NOMO-1 treated with DMSO at 0.1 percent for 48 hours (cell line): ENCODE measurements at regions not wholly inside any gene's neighbourhood (a gene's known extent, or its start where the extent isn't known, plus 50 kb on each side); places are given as distances from the start of the nearest gene placed in this dataset.

Experiments used
- DNase-seq: peaks from one replicate; lab custom pipeline; 2025; ENCODE audit not compliant: unreplicated experiment; lab: John Stamatoyannopoulos, UW

DNA sequence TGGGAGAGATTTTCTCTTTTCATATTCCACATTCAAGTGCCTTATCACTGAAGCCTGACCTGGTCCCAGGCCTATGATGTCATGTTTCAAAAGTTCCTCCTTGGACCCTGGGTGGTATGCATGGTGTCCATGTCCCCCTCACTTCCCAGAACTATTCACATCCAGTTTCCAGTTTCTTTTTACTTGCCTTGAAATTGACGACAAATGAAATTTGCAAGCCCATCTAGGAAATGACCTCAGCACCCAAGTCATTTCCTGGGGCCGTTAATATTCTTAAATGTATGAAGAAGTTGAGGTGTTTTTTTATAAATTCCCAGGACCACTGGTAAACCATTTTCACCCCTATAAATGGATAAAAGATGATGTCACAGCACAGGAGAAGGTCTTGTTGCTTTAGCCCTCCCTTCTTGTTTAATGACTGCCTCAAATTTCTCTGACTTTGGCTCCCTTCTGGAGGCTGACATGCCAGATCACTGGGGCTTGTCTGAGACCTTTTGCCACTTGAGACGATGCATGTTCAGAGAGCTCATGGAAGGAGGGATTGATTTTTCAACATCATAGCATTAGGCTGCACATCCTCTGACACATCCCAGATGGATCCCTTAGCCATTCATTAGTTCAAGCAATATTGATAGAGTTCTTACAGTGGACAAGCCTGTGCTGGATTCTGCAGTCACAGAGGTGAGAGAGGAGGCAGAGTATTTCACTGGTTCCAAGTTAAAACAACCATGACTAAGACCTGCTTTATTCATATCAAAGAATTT, 221.3 kb downstream of the PLPP3 start:
- DNase-seq = no peak

DNA sequence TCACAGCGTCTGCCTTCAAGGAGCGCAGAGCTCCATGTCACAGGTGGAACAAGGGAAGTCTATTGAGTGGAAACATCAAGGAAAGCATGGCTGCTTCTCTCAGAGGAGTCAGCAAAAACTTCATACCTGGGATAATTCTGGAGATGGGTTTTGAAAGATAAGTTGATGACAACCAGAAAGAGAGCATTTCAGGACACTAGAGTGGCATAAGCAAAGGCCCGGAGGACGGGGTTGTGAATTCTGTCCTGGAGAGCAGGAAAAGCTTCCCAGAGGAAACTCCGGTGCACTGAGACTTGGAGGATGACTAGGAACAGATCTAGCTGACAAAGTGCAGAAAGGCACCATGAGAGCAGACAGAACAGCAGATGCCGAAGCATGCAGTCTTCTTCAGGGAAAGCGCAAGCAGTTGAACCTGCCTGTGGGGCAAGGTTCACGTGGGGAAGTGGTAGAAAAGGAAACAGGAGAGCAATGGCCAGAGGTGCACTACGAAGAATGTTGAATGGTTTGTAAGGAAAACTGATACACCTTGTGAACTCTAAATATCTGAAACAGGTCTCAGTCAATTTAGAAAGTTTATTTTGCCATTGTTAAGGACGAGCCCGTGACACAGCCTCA, 222.9 kb downstream of the PLPP3 start:
- no peak for DNase-seq

DNA sequence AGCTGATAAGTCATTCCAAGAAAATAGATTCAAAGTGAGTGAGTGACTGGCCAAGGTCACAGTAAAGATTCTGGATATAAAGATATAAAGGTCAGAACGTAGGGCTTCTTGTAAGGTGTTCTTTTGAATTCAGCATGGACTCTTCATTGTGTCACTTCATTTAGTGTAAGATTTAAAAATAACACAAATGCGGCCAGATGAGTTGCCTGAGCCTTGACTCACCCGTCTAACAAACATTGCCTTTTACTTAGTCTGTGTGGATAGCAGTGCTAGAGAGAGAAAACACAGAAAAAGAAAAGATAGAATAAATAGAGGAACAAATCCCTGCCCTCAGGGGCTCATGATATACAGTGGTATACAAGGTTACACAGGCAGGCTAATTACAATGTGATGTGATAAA, 223.4 kb downstream of the PLPP3 start:
- no peak for DNase-seq

DNA sequence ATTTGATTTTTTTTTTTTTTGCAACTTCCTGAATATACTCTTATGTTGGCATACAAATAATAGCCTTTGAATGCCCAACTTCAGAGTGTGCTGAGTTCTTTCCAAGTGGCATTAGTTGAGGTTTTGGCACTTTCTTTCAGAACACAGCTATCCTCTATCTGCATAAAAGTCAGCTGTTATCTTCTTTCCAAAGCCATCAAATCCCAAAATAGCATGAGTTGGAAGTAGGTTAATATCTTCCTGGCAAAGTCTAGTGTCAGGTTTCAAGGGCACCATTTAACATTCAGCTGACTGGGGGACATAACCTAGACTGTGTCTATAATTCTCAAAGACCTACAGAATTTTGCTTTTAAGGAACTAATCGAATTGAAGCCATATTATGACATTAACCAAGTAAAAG, 223.9 kb downstream of the PLPP3 start:
- DNase-seq = no peak

DNA sequence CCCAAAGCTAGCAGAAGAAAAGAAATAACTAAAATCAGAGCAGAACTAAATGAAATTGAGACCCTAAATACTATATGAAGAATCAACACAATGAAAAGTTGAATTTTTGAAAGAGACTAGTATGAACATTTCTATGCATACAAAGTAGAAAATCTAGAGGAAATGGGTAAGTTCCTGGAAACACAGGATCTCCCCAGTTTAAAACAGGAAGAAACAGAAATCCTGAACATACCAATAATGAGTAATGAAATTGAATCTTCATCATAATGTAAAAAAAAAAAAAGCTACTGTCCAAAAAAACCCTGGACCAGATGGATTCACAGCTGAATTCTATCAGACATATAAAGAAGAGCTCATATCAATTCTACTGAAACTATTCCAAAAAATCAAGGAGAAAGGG, 233.5 kb downstream of the PLPP3 start:
- DNase-seq = no peak

DNA sequence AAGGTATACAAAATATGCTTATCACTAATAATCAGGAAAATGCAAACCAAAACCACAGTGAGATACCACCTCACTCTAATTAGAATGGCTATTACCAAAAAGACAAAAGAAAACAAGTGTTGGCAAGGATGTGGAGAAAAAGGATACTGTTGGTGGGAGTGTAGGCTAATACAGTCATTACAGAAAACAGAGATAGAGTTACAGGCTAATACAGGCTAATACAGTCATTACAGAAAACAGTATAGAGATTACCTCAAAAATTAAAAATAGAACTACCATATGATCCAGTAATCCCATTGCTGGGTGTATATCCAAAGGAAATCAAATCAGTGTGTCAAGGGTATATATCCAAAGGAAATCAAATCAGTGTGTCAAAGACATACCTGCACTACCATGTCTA, 238.4 kb downstream of the PLPP3 start:
- DNase-seq = no peak

DNA sequence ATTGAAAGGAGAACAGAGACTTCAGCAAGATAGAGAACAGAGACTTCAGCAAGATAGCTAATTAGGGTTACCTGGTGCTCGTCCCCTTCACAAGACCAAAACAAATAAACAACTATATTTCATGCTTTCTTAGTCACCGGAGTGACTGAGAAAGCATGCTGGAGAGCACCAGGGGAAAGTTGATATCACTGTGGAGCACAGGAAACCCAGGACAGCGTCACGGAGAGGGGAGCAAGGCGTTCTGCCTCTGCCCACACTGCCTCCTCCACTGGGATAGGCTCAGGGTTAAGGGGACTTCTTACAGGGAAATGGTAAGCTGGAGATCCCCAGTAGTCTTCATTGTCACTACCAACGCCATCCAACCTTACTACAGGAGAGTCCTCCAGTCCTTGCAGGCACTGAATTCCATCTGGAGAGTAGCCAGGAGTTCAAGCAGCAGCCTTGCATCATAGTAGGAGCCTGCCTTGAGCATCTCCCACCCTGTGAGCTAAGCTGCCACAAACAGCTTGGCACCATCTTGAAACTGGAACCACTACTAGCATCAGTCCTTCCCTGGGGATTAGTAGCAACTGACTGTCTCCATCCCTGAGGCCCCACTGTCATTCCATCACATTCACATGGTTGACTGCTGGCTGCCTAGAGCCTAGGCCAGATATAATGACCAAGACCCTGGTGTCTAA, 239.4 kb downstream of the PLPP3 start:
- no peak for DNase-seq

DNA sequence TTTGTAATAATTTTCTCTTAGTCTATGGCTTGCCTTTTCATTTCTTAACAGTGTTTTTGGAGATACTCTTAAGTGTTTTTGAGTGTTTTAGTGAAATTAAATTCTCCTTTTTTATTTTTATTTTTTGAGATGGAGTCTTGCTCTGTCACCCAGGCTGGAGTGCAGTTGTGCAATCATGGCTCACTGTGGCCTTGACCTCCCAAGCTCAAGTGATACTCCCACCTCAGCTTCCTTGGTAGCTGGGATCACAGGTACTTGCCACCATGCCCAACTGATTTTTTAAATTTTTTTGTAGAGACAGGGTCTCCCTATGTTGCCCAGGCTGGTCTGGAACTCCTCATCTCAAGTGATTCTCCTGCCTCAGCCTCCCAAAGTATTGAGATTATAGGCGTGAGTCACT, 240.3 kb downstream of the PLPP3 start:
- DNase-seq = no peak

DNA sequence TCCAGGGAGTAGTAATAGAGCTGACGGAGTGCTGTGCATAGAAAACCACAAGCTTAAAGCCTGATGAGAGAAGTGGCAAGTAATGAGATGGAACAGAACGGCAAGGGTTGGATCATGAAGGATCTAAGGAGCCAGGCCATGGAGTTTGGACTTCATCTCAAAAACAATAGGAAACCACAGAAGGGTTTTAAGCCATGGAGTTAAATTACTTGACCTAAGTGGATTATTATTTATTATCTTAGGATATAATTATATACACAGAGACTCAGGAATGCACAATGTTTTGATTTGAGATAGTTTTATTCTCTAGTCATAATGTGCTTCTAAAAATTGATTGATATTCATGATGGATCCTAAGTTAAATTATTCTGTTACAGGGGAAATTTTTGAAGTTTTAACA, 242.4 kb downstream of the PLPP3 start:
- DNase-seq = no peak

DNA sequence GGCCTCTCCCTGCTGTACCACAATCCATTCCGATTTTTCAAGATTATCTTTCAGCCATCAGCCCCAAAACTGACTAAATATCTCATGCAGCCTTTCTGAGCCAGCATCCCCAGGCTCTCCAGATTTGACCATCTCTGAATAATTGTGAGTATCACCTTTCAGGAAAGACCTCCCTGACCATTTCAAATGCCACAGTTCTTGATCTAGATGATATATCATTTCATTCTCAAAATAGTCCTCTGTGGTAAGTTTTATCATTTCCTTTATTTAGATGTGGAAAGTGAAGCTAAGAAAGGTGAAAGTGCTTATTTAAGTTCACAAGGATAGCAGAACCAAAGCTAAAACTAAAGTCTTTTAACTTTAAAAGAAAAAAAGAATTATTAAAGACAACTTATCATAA, 244.0 kb downstream of the PLPP3 start:
- no peak for DNase-seq

DNA sequence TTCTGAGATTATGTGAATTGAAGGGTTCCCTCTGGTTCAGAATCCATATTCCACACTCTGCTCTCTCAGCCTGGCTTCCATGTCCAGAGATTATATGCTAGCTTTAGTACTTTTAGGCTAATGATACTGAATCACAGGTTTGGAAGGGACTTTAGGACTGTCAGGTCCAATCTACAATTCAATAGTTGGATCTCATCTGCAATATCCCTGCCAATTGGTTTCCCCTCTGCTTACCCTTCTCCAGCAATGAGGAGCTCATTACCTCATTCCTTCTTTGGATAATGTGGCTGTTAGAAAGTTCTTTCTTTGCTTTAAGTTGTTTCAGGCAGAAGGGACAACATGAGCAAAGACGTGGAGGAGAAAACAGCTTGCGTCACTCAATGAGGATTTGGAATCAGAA, 245.3 kb downstream of the PLPP3 start:
- DNase-seq = no peak

DNA sequence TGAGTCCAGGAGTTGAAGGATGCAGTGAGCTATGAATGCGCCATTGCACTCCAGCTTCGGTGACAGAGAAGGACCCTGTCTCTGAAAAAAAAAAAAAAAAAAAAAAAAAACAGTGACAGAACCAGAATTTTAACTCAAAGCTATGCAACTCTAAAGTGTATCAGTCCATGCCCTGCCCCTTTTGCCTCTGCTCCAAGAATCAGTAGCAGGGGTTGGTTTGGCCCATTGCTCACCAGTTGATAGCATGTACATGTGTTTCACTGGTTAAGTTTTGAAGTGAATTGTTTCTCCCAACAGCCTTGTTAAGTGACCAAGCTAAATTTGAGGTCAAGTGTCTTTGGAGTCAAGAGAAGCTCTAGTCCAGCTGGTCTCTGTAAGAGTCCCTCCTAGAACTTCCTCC, 245.9 kb downstream of the PLPP3 start:
- no peak for DNase-seq

DNA sequence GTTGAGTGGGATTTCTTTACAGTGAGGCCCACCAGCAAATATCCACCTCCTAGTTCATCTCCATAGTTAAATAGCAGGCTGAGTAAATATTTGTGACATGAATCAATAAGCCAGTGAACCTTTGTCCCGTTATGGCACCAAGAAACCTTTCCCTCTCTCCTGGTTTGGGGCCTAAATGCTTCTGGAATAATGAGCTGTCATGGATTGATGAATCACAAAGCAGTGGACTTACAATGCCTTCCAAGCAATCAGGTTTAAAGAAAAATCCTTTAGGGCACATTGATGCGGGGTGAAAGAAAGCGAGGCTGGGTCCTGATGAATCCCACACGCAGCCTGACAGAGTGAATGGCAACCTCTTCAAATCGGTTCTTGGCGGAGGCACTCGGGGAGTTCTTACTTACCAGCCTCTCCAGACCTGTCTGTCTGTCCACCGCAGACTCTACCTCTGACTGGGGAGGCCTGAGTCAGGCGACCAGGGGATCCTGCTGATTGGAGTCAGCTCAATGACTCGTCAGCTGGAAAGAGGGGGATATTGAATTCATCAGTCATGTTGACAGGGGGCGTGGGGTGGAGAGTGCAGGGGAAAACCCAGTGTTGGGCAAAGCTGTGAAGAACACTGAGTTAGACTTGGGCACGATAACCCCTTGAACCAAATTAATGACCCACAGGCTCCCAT, 247.3 kb downstream of the PLPP3 start:
- no peak for DNase-seq

DNA sequence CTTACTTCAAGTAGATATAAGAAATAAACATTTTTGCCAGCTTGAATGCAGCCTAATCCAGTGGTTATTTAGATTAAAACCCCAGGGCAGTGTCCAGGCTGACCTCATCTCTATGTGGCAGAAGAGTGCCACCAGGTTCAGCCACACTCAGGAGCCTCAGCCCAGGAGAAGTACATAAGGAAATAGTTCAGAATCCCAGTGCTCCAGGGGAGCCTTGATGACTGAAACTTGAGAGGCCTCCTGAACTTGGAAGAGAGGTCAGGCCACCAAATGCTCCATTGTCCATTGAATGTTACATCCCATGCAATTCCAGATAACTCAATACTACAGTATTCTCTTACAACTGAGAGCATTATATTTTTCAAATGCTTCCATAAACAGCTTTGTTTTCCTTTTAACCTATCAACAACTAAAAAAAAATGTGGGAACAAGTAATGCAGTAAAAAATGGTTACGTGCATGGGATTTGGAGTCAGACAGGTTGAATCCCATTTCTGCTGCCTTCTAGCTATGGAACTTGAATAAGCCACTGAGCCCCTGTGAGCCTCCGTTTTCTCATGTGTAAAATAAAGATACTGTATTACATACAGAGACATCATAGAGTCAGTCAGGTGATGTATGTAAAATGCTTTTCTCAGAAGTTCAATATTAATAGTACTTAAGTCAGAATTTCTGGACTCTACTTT, 248.0 kb downstream of the PLPP3 start:
- no peak for DNase-seq

DNA sequence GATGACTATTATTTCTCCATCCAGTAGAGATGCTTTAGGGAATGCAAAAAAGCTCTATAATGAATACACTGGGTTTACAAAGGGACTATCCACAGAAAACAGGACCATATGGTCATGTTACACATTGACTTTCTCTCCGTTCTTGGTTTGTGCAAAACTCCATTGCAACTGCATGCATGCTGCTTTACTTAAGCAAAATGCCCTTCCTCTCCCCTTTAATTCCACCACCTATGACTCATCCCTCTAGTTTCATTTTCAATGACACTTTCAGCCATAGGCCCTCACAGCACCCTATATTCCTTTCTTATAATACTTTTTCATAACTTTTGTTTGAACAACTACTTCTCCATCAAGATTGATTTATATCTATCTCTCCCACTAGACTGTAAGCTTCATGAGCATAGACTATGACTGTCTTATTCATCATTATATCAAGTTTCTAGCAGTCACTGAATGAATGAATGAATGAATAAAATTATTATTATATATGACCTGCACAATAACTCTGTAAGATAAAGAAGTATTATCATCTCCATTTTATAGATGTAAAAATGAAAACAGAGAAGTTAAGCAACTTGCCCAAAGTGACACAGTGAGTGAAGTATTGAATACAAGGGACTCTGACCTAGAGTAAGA, 248.9 kb downstream of the PLPP3 start:
- peak; percentile 59 for DNase-seq

DNA sequence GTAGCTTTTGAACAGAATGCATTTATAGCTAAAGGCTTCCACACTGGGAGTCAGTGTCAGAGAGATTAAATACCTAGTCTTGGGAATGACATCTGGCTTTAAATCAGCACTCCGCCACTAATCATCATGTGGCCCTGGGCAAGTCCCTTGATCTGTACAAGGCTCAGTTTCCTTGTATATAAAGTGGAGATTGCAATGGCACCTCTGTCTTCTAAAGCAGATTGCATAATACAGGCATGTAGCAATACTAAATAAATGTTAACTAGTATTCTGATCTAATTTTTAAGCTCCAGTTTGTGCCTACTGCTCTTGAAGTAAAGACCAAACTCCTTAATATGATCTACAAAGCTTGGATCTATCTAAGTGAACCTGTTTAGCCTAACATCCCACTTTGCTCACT, 249.4 kb downstream of the PLPP3 start:
- DNase-seq = peak; percentile 30

DNA sequence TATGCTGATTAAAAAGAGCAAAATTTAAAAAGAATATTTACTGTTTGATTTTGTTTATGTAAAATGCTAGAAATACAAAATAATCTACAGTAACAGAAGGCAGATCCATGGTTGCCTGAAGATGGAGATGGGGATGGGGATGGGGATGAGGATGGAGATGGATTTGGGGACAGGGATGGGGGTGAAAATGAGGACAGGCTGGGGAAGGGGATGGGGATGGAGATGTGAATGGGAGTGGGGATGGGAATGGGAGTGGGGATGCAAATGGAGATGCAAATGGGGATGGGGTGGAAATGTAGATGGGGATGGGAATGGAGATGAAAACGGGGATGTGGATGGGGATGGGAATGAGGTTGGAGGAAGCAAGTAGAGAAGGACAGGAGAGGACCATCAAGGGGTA, 252.2 kb downstream of the PLPP3 start:
- no peak for DNase-seq

DNA sequence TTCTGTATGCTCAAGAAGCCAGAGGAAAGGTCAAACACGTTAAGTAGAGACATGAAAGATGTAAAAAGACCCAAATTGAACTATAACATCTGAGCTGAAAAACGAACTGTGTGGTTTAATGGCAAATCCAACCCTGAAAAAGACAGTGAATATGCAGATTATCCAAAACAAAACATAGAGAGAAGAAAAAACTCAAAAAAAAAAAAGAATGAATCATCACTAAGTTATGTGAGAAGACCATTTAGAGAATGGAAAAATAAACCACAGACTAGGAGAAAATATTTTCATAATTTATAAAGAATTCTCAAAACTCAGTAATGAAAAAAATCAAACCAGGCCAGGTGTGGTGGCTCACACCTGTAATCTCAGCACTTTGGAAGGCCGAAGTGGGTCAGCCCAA, 253.3 kb downstream of the PLPP3 start:
- DNase-seq = no peak

DNA sequence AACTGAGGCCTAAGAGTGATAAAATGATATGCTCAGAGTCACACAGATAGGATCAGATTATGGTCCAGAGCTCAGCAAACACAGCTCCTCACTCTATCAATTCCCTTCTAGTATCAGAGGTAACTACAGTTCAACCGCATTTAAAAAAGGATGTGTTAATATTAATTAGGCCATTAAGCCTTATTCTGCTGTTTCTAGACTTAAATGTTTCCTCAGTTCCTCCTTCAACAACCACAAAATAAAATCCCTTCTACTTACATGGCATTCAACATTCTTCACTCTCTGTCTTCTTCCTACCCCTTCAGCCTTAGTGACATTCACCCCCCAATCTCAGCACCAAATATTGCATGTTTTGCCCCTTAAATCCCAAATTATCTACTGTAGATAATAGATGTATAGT, 254.9 kb downstream of the PLPP3 start:
- no peak for DNase-seq

DNA sequence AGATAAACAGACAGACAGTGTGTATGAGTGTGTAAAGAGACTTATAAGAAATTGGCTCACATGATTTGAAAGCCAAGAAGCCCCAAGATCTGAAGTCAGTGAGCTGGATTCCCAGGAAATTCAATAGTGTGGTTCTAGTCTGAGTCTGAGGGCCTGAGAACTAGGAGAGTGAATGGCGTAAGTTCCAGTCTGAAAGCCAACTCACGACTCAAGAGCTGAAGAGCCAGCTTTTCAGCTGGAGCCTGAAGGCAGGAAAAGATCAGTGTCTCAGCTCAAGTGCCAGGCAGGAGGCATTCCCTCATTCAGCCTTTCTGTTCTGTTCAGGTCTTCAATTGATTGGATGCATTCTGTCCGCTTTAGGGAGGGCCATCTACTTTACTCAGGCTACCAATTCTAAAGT, 257.2 kb downstream of the PLPP3 start:
- no peak for DNase-seq

DNA sequence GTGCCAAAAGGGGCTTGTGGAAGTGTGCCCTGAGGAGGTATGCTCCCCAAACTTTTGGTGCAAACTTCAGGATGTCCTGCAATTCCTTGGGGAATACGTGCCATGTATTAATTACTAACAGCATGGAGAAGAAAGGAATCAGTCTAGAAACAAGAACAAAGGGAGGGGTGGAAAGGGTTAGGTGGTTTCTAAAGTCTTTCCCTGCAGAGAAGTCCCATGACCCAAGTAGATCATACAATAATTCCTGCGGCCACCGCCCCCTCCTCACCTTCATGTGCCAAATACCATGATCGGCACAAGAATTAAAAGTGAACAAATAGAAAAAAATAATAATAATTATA, 258.2 kb downstream of the PLPP3 start:
- no peak for DNase-seq
